WERI-Rb-1 (cell line): ENCODE measurements at regions not wholly inside any gene's neighbourhood (a gene's known extent, or its start where the extent isn't known, plus 50 kb on each side); places are given as distances from the start of the nearest gene placed in this dataset.

Experiments
- DNase-seq: peaks from one replicate; pipeline ENCODE4 v3.0.0-alpha.2; 2020
- H3K27ac ChIP-seq: fragments of 250-450 bp; sonication (Bioruptor Pico); 2 replicates; pipeline ENCODE4 v1.5.1; 2020; ENCODE audit warnings: mild to moderate bottlenecking, moderate library complexity
- H3K27me3 ChIP-seq: fragments of 250-450 bp; sonication (Bioruptor Pico); 2 replicates; pipeline ENCODE4 v1.5.1; 2021; ENCODE audit warnings: mild to moderate bottlenecking, low read depth, moderate library complexity; ENCODE audit not compliant: insufficient read depth, severe bottlenecking
- H3K36me3 ChIP-seq: fragments of 250-450 bp; sonication (Bioruptor Pico); 2 replicates; pipeline ENCODE4 v1.5.1; 2020; ENCODE audit warnings: mild to moderate bottlenecking, moderate library complexity
- H3K4me3 ChIP-seq: 2 replicates; pipeline ENCODE4 v1.5.1; 2011; ENCODE audit warnings: low read depth, mild to moderate bottlenecking, control low read depth, low read length
- H3K9me3 ChIP-seq: fragments of 250-450 bp; sonication (Bioruptor Pico); 2 replicates; pipeline ENCODE4 v1.5.1; 2021; ENCODE audit warnings: mild to moderate bottlenecking, moderate library complexity; ENCODE audit not compliant: severe bottlenecking
- TF ChIP-seq, protein P1 (sequence below): IDR thresholded peaks from 2 replicates; pipeline ENCODE4 v1.5.1; 2011; ENCODE audit warnings: low read depth, mild to moderate bottlenecking, control low read depth, inconsistent platforms, low read length

GRCh38 chr13:95391785-95392184 is 90.5 kb upstream of the ABCC4 start:
- H3K27me3 ChIP-seq = no peaks in the 10 kb centered on the region
- TF ChIP-seq, protein P1, sequence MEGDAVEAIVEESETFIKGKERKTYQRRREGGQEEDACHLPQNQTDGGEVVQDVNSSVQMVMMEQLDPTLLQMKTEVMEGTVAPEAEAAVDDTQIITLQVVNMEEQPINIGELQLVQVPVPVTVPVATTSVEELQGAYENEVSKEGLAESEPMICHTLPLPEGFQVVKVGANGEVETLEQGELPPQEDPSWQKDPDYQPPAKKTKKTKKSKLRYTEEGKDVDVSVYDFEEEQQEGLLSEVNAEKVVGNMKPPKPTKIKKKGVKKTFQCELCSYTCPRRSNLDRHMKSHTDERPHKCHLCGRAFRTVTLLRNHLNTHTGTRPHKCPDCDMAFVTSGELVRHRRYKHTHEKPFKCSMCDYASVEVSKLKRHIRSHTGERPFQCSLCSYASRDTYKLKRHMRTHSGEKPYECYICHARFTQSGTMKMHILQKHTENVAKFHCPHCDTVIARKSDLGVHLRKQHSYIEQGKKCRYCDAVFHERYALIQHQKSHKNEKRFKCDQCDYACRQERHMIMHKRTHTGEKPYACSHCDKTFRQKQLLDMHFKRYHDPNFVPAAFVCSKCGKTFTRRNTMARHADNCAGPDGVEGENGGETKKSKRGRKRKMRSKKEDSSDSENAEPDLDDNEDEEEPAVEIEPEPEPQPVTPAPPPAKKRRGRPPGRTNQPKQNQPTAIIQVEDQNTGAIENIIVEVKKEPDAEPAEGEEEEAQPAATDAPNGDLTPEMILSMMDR = no peak
- no peak for DNase-seq
- no peak overlapping the region for H3K4me3 ChIP-seq
- no peaks in the 10 kb centered on the region for H3K36me3 ChIP-seq
- no peaks in the 10 kb centered on the region for H3K9me3 ChIP-seq
- H3K27ac ChIP-seq = no peak overlapping the region

GRCh38 chr13:95392597-95392996 is 91.3 kb upstream of the ABCC4 start:
- DNase-seq = no peak
- TF ChIP-seq, protein P1 = no peak
- Histone ChIP-seq H3K27me3 (no peaks in the 10 kb centered on the region), H3K4me3 (no peak overlapping the region), H3K9me3 (no peaks in the 10 kb centered on the region), H3K27ac (no peak overlapping the region), H3K36me3 (no peaks in the 10 kb centered on the region)

GRCh38 chr13:95403349-95404140 is 102.3 kb upstream of the ABCC4 start:
- no peak overlapping the region for H3K4me3 ChIP-seq
- no peak for DNase-seq

GRCh38 chr13:95404141-95404882 is 103.1 kb upstream of the ABCC4 start:
- H3K4me3 ChIP-seq = no peak overlapping the region
- TF ChIP-seq, protein P1 = peak; percentile 97
- H3K36me3 ChIP-seq = no peaks in the 10 kb centered on the region
- no peaks in the 10 kb centered on the region for H3K9me3 ChIP-seq
- no peak overlapping the region for H3K27ac ChIP-seq
- DNase-seq = peak; percentile 91
- H3K27me3 ChIP-seq = no peaks in the 10 kb centered on the region

More at GRCh38 chr13:95403349-95404140, 102.3 kb upstream of the ABCC4 start:
- TF ChIP-seq, protein P1 = no peak
- no peaks in the 10 kb centered on the region for H3K9me3 ChIP-seq
- no peaks in the 10 kb centered on the region for H3K27me3 ChIP-seq
- no peaks in the 10 kb centered on the region for H3K36me3 ChIP-seq
- no peak overlapping the region for H3K27ac ChIP-seq

DNA sequence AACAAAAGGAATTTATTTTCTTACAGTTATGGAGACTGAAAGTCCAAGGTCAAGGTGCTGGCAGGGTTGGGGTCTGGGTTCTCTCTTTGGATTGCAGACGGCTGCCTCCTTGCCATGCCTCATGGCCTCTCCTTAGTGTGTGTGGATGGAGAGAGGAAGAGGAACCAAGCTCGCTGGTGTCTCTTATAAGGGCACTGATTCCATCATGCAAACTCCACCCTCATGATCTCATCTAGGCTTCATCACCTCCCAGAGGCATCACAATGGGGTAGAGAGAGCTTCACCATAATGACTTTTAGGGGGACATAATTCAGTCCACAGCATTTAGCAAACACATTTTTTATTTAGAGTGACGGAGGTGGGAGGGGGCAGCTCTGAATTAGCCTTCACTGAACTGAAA is 104.9 kb upstream of the ABCC4 start:
- no peak overlapping the region for H3K27ac ChIP-seq
- no peak for DNase-seq
- TF ChIP-seq, protein P1 = no peak
- H3K4me3 ChIP-seq = no peak overlapping the region
- no peaks in the 10 kb centered on the region for H3K27me3 ChIP-seq
- no peaks in the 10 kb centered on the region for H3K36me3 ChIP-seq
- no peaks in the 10 kb centered on the region for H3K9me3 ChIP-seq
